NK-92 (cell line): ENCODE measurements at regions not wholly inside any gene's neighbourhood (a gene's known extent, or its start where the extent isn't known, plus 50 kb on each side); places are given as distances from the start of the nearest gene placed in this dataset.
"Not testable (repeated sequence)": the region's sequence is repeated elsewhere in the genome, so short reads cannot be mapped to it uniquely, and the experiment has no call there.

Experiments
- DNase-seq: peaks from one replicate; lab custom pipeline; 2025; ENCODE audit not compliant: unreplicated experiment; lab: John Stamatoyannopoulos, UW

GRCh38 chr4:152072001-152072485 is 311.2 kb upstream of the GATB start:
- DNase-seq: no peak

- DNase-seq: no peak
Measured at GRCh38 chr4:152070854-152071253, 310.0 kb upstream of the GATB start.

- no peak for DNase-seq
Measured at GRCh38 chr4:152068866-152069265, 308.1 kb upstream of the GATB start.

- DNase-seq: no peak
Measured at GRCh38 chr4:152065545-152065944, 304.7 kb upstream of the GATB start.

GRCh38 chr4:152064753-152065152 is 303.9 kb upstream of the GATB start:
- no peak for DNase-seq

GRCh38 chr4:152064282-152064681 is 303.5 kb upstream of the GATB start:
- no peak for DNase-seq

- no peak for DNase-seq
Measured at GRCh38 chr4:152063621-152064240, 302.9 kb upstream of the GATB start.

- DNase-seq: no peak
Measured at GRCh38 chr4:152062936-152063620, 302.3 kb upstream of the GATB start.

- no peak for DNase-seq
Measured at GRCh38 chr4:152054731-152055130, 293.9 kb upstream of the GATB start.

- DNase-seq: no peak
Measured at GRCh38 chr4:152052451-152053057, 291.7 kb upstream of the GATB start.

- DNase-seq: not testable (repeated sequence)
Measured at GRCh38 chr4:152051332-152051731, 290.5 kb upstream of the GATB start.

GRCh38 chr4:152050106-152050505 is 289.3 kb upstream of the GATB start:
- no peak for DNase-seq

- DNase-seq: no peak
Measured at GRCh38 chr4:152047451-152047850, 286.6 kb upstream of the GATB start.

- DNase-seq: no peak
Measured at GRCh38 chr4:152045807-152046571, 285.2 kb upstream of the GATB start.

- no peak for DNase-seq
Measured at GRCh38 chr4:152045449-152045806, 284.6 kb upstream of the GATB start.

GRCh38 chr4:152044331-152045036 is 283.7 kb upstream of the GATB start:
- DNase-seq: no peak

- DNase-seq: no peak
Measured at GRCh38 chr4:152041295-152041694, 280.5 kb upstream of the GATB start.

- no peak for DNase-seq
Measured at GRCh38 chr4:152039691-152040090, 278.9 kb upstream of the GATB start.

GRCh38 chr4:152039023-152039481 is 278.2 kb upstream of the GATB start:
- no peak for DNase-seq

GRCh38 chr4:152038238-152038637 is 277.4 kb upstream of the GATB start:
- DNase-seq: no peak

- DNase-seq: no peak
Measured at GRCh38 chr4:152037435-152037834, 276.6 kb upstream of the GATB start.
